ENCODE measurements at regions not wholly inside any gene's neighbourhood (a gene's known extent, or its start where the extent isn't known, plus 50 kb on each side); places are given as distances from the start of the nearest gene placed in this dataset.

DNA sequence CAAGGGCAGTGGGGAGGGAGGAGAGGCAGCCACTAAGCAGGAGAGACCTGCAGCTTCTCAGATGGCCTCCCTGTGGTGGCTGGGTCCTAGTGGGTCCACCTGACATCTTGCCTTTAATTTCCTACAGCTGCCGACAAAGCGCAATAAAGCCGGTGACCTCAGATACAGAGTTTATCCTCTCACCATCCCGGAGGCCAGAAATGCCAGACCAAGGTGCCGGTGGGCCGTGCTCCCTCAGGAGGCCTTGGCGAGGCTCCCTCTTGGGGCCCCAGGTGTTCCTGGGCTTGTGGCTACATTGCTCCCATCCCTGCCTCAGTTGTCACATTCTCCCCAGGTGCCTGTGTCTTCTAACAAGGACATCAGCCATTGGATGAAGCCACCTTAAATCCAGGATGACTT lies 103.0 kb downstream of the ADRA2C start:
- WGBS (ENCODE audit: insufficient coverage, insufficient read length): no CpG with 5 or more reads among the region's 7 CpGs
- H3K9me3 ChIP-seq (ENCODE audit: control insufficient read depth, insufficient read depth, low read length): no peaks in the 10 kb centered on the region

DNA sequence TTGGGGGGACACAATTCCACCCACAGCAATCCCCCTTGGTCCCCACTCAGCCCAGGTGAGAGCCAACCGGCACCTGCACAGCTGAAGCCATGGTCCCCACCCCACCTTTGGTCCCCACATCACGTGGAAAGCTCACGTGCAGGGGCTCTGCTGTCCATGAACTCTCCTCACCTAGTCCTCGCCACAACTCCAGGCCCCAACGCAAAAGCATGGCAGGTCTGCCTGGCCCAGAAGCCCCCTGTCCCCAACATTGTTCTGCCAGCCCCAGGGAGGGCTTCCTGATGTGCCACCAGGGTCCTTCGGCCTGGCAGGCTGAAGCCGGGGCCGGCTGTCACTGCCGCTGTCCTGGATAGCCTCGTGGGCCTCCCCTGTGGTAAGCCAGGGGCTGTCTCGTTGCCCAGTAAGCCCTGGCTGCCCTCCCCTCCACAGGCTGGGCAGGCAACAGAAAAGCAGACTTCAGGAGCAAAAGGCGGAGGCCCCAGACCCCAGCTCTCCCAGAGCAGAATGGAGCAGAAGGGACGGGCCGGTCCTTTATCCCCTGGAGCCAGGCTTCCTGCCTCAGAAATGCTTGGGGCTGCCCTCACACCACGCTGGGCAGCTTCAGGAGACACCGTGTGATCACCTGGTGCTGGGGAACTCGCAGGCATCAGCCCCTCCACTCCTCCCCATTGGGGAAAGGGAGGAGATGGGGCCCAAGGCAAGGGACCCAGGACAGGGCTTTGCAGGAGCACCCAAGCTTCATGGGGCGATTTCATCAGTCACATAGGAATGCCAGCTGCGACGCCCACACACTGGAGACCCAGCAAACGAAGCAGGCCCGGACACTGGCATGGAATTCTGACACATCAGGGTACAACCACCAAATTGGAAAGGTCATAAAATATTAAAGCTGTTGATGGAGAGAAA lies 103.7 kb downstream of the ADRA2C start:
- no peaks in the 10 kb centered on the region for H3K36me3 ChIP-seq (ENCODE audit: control insufficient read depth, insufficient read depth, low read length)
- no peak overlapping the region for H3K4me3 ChIP-seq (ENCODE audit: low read length)
- H3K27me3 ChIP-seq (ENCODE audit: control insufficient read depth, insufficient read depth, low read length): peaks cover 5% of the 10 kb centered on the region; the same call in 1 of the 2 replicates
- no CpG with 5 or more reads among the region's 22 CpGs for WGBS (ENCODE audit: insufficient coverage, insufficient read length)
- H3K4me1 ChIP-seq (ENCODE audit: control insufficient read depth, insufficient read depth, low read length): peaks cover 6% of the 10 kb centered on the region
- DNase-seq (ENCODE audit: low read depth, low spot score): no peak
- H3K9me3 ChIP-seq (ENCODE audit: control insufficient read depth, insufficient read depth, low read length): no peaks in the 10 kb centered on the region
- no peak overlapping the region for H3K27ac ChIP-seq (ENCODE audit: low read length)

More for the DNA sequence above, 103.0 kb downstream of the ADRA2C start:
- no peak overlapping the region for H3K27ac ChIP-seq (ENCODE audit: low read length)
- no peak for DNase-seq (ENCODE audit: low read depth, low spot score)
- H3K36me3 ChIP-seq (ENCODE audit: control insufficient read depth, insufficient read depth, low read length): no peaks in the 10 kb centered on the region
- H3K27me3 ChIP-seq (ENCODE audit: control insufficient read depth, insufficient read depth, low read length): peaks cover 5% of the 10 kb centered on the region; the same call in 1 of the 2 replicates
- H3K4me3 ChIP-seq (ENCODE audit: low read length): no peak overlapping the region
- H3K4me1 ChIP-seq (ENCODE audit: control insufficient read depth, insufficient read depth, low read length): peaks cover 6% of the 10 kb centered on the region

GRCh38 chr4:3870567-3870962 lies 104.4 kb downstream of the ADRA2C start:
- no peak for DNase-seq (ENCODE audit: low read depth, low spot score)
- Histone ChIP-seq H3K4me1 (ENCODE audit: control insufficient read depth, insufficient read depth, low read length) (peaks cover 6% of the 10 kb centered on the region), H3K27me3 (ENCODE audit: control insufficient read depth, insufficient read depth, low read length) (peaks cover 5% of the 10 kb centered on the region; the same call in 1 of the 2 replicates), H3K4me3 (ENCODE audit: low read length) (no peak overlapping the region), H3K9me3 (ENCODE audit: control insufficient read depth, insufficient read depth, low read length) (no peaks in the 10 kb centered on the region), H3K36me3 (ENCODE audit: control insufficient read depth, insufficient read depth, low read length) (no peaks in the 10 kb centered on the region), H3K27ac (ENCODE audit: low read length) (no peak overlapping the region)
- WGBS (ENCODE audit: insufficient coverage, insufficient read length): no CpG with 5 or more reads among the region's 9 CpGs

GRCh38 chr4:3871181-3871852 lies 105.1 kb downstream of the ADRA2C start:
- H3K9me3 ChIP-seq (ENCODE audit: control insufficient read depth, insufficient read depth, low read length): no peaks in the 10 kb centered on the region
- peaks cover 5% of the 10 kb centered on the region; the same call in 1 of the 2 replicates for H3K27me3 ChIP-seq (ENCODE audit: control insufficient read depth, insufficient read depth, low read length)
- peak overlapping the region; percentile 53; the same call in 1 of the 2 replicates for H3K4me3 ChIP-seq (ENCODE audit: low read length)
- no peak overlapping the region for H3K27ac ChIP-seq (ENCODE audit: low read length)
- WGBS (ENCODE audit: insufficient coverage, insufficient read length): no CpG with 5 or more reads among the region's 53 CpGs
- H3K36me3 ChIP-seq (ENCODE audit: control insufficient read depth, insufficient read depth, low read length): no peaks in the 10 kb centered on the region
- no peak for DNase-seq (ENCODE audit: low read depth, low spot score)
- peaks cover 6% of the 10 kb centered on the region for H3K4me1 ChIP-seq (ENCODE audit: control insufficient read depth, insufficient read depth, low read length)

DNA sequence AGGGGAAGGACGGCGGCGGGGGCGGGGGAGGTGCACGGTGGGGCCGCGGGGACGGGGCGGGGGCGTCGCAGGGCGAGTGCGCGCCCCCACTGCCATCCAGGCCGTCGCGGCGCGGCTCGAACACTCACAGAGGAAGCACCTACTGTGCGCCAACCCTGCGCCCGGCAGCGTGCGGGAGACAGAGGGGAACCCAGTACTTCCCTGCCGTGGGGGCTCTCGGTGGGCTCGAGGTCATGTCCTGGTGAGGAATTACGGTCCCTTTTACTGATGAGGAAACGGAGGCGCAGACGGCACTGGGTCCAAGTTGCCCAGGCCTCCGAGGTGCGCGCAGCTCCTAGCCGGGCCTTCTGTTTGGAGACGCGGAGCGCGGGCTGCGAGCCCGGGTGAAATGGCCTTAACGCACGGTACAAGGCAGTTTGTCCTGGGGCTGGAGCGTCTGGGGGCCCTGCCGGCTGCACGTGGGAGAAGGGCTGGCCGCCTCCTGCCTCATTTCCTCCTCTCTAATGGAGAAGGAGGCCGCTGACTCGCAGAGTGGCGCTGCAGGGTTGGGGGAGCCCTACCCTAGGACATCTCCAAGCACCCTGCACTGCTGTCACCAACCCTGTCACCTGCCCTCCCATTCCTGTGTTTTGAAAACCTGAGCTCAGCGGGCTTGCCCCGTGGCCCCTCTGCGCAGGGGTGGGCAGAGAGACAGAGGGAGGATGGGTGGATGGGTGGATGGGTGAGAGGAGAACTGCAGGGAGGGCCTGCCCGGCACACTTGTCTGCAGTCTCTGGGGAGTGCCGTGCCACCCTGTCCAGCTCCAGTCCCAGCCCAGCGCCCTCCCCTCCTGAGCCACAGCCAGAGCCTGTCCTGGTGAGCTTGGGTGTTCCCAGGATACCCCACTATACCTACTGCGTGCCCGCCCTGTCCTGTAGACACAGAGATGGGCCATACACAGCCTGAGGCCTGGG lies 106.0 kb downstream of the ADRA2C start:
- peak overlapping the region; percentile 53; the same call in 1 of the 2 replicates for H3K4me3 ChIP-seq (ENCODE audit: low read length)
- H3K36me3 ChIP-seq (ENCODE audit: control insufficient read depth, insufficient read depth, low read length): no peaks in the 10 kb centered on the region
- no peak for DNase-seq (ENCODE audit: low read depth, low spot score)
- no peaks in the 10 kb centered on the region for H3K9me3 ChIP-seq (ENCODE audit: control insufficient read depth, insufficient read depth, low read length)
- no peak overlapping the region for H3K27ac ChIP-seq (ENCODE audit: low read length)
- H3K4me1 ChIP-seq (ENCODE audit: control insufficient read depth, insufficient read depth, low read length): peaks cover 6% of the 10 kb centered on the region
- no CpG with 5 or more reads among the region's 59 CpGs for WGBS (ENCODE audit: insufficient coverage, insufficient read length)
- H3K27me3 ChIP-seq (ENCODE audit: control insufficient read depth, insufficient read depth, low read length): peaks cover 5% of the 10 kb centered on the region; the same call in 1 of the 2 replicates

DNA sequence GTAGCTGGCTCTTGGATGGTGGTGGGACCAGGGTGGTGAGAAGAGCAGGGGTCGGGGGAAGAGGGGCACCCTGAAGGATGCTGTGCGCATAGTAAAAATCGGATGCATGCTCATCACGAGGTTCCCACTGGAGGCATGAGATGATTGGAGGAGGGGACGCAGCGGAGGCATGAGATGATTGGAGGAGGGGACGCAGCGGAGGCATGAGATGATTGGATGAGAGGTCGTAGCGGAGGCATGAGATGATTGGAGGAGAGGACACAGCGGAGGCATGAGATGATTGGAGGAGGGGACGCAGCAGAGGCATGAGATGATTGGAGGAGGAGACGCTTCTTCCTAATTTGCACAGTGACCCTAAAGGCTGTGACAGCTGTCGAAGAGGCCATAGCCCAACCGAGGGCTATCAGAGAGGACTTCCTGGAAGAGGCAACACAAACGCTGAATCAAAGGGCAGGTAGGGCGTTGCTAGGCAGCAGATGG lies 106.7 kb downstream of the ADRA2C start:
- Histone ChIP-seq H3K27ac (ENCODE audit: low read length) (no peak overlapping the region), H3K36me3 (ENCODE audit: control insufficient read depth, insufficient read depth, low read length) (no peaks in the 10 kb centered on the region), H3K4me3 (ENCODE audit: low read length) (no peak overlapping the region), H3K4me1 (ENCODE audit: control insufficient read depth, insufficient read depth, low read length) (peaks cover 6% of the 10 kb centered on the region), H3K9me3 (ENCODE audit: control insufficient read depth, insufficient read depth, low read length) (no peaks in the 10 kb centered on the region), H3K27me3 (ENCODE audit: control insufficient read depth, insufficient read depth, low read length) (peaks cover 5% of the 10 kb centered on the region; the same call in 1 of the 2 replicates)
- 100% methylated on average over 3 of the region's 17 CpGs for WGBS (ENCODE audit: insufficient coverage, insufficient read length)
- no peak for DNase-seq (ENCODE audit: low read depth, low spot score)

- Histone ChIP-seq H3K4me3 (ENCODE audit: low read length) (no peak overlapping the region), H3K27ac (ENCODE audit: low read length) (no peak overlapping the region), H3K4me1 (ENCODE audit: control insufficient read depth, insufficient read depth, low read length) (peaks cover 6% of the 10 kb centered on the region), H3K9me3 (ENCODE audit: control insufficient read depth, insufficient read depth, low read length) (no peaks in the 10 kb centered on the region), H3K36me3 (ENCODE audit: control insufficient read depth, insufficient read depth, low read length) (no peaks in the 10 kb centered on the region), H3K27me3 (ENCODE audit: control insufficient read depth, insufficient read depth, low read length) (peaks cover 5% of the 10 kb centered on the region; the same call in 1 of the 2 replicates)
- no CpG with 5 or more reads among the region's 14 CpGs for WGBS (ENCODE audit: insufficient coverage, insufficient read length)
- no peak for DNase-seq (ENCODE audit: low read depth, low spot score)
These were observed 107.3 kb downstream of the ADRA2C start for GRCh38 chr4:3873408-3874027.

DNA sequence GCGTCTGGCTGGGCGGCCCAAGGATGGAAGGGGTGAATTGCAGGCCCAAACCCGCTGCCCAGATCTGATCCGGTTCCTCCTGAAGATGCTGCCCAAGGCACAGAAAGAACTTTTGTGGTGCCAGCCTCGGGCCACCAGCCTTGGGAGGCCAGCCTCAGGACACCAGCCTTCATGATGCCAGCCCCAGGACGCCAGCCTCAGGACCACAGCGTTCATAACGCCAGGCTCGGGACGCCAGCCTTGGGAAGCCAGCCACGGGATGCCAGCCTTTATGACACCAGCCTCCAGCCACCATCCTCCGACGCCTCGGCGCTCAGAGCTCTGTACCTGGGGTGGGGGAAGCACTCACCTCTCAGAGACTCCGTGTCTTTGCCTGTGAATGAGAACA lies 107.8 kb downstream of the ADRA2C start:
- DNase-seq (ENCODE audit: low read depth, low spot score): no peak
- Histone ChIP-seq H3K4me1 (ENCODE audit: control insufficient read depth, insufficient read depth, low read length) (peaks cover 6% of the 10 kb centered on the region), H3K9me3 (ENCODE audit: control insufficient read depth, insufficient read depth, low read length) (no peaks in the 10 kb centered on the region), H3K4me3 (ENCODE audit: low read length) (no peak overlapping the region), H3K27ac (ENCODE audit: low read length) (no peak overlapping the region), H3K36me3 (ENCODE audit: control insufficient read depth, insufficient read depth, low read length) (no peaks in the 10 kb centered on the region), H3K27me3 (ENCODE audit: control insufficient read depth, insufficient read depth, low read length) (peaks cover 5% of the 10 kb centered on the region; the same call in 1 of the 2 replicates)
- no CpG with 5 or more reads among the region's 16 CpGs for WGBS (ENCODE audit: insufficient coverage, insufficient read length)

GRCh38 chr4:3874525-3875110 lies 108.4 kb downstream of the ADRA2C start:
- DNase-seq (ENCODE audit: low read depth, low spot score): no peak
- no peak overlapping the region for H3K27ac ChIP-seq (ENCODE audit: low read length)
- peaks cover 5% of the 10 kb centered on the region; the same call in 1 of the 2 replicates for H3K27me3 ChIP-seq (ENCODE audit: control insufficient read depth, insufficient read depth, low read length)
- H3K9me3 ChIP-seq (ENCODE audit: control insufficient read depth, insufficient read depth, low read length): no peaks in the 10 kb centered on the region
- no CpG with 5 or more reads among the region's 11 CpGs for WGBS (ENCODE audit: insufficient coverage, insufficient read length)
- H3K36me3 ChIP-seq (ENCODE audit: control insufficient read depth, insufficient read depth, low read length): no peaks in the 10 kb centered on the region
- no peak overlapping the region for H3K4me3 ChIP-seq (ENCODE audit: low read length)
- peaks cover 6% of the 10 kb centered on the region for H3K4me1 ChIP-seq (ENCODE audit: control insufficient read depth, insufficient read depth, low read length)
